Stimulated activated naive B cell treated with anti-CD40 and anti-IgM and Interleukin-4, amounts not matched to agents 10 μg/mL and 1 μg/mL and 100 μg/mL, for 72 hours (primary cell): ENCODE measurements at regions not wholly inside any gene's neighbourhood (a gene's known extent, or its start where the extent isn't known, plus 50 kb on each side); places are given as distances from the start of the nearest gene placed in this dataset.

Experiments
- ATAC-seq, 2 donors: fragments of 150-1000 bp; cut with Tn5 transposase; replicated peaks; 2 replicates each; pipeline ENCODE4 v1.10.0; 2021; ENCODE audit warnings: moderate library complexity in 1 of 2
- DNase-seq: peaks from one replicate; pipeline ENCODE4 v3.0.0; 2021
- H3K27ac Mint-ChIP-seq: one replicate; pipeline ENCODE4 v1.8.0; 2022; ENCODE audit warnings: mild to moderate bottlenecking, mixed read lengths
- H3K27me3 Mint-ChIP-seq, 2 donors: one replicate each; pipeline ENCODE4 v1.8.0; 2022; ENCODE audit warnings: mixed read lengths in 2 of 2
- H3K36me3 Mint-ChIP-seq, 2 donors: one replicate each; pipeline ENCODE4 v1.8.0; 2022; ENCODE audit warnings: mixed read lengths in 2 of 2, mild to moderate bottlenecking in 1 of 2
- H3K4me1 Mint-ChIP-seq, 2 donors: one replicate each; pipeline ENCODE4 v1.8.0; 2022; ENCODE audit warnings: mixed read lengths in 2 of 2, mild to moderate bottlenecking in 1 of 2
- H3K4me3 Mint-ChIP-seq, 2 donors: one replicate each; pipeline ENCODE4 v1.8.0; 2022; ENCODE audit warnings: mild to moderate bottlenecking in 2 of 2, mixed read lengths in 2 of 2, moderate library complexity in 1 of 2
- H3K9me3 Mint-ChIP-seq, 2 donors: one replicate each; pipeline ENCODE4 v1.8.0; 2022; ENCODE audit warnings: mixed read lengths in 2 of 2, mild to moderate bottlenecking in 1 of 2

GRCh38 chr10:113967126-113967525 lies 76.5 kb upstream of the ADRB1 start:
- Mint-ChIP-seq H3K27ac (no peak overlapping the region), H3K36me3 (peaks cover 0 to 8% of the 10 kb centered on the region in 2 donors), H3K4me3 (no peak overlapping the region), H3K27me3 (no peaks in the 10 kb centered on the region), H3K4me1 (peaks cover 4 to 12% of the 10 kb centered on the region in 2 donors), H3K9me3 (peaks cover 8 to 10% of the 10 kb centered on the region in 2 donors)
- DNase-seq (no peak), ATAC-seq (no peak)

DNA sequence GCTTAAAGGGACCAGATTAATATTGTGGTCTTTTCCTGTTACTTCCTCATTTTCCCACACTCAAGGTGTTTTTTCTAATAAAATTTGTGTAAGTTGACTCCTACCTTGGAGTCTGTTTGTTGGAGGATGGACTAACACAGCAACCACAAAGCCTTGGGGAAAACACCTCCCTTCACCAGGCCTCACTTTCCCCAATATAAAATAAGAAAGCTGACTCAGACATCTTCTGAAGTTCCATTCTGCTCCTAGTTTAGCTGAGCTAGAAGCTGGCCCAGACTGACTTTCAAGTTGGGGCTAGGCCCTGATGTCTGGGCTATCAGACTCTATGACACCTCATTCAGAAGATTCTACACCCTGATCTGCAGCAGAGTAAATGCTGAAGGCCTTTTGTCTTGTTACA lies 73.0 kb upstream of the ADRB1 start:
- ATAC-seq, result peak; percentile 50 to 54
- H3K9me3 Mint-ChIP-seq, result peaks cover 8 to 9% of the 10 kb centered on the region in 2 donors
- peaks cover 2 to 8% of the 10 kb centered on the region in 2 donors for H3K36me3 Mint-ChIP-seq
- no peak overlapping the region for H3K4me3 Mint-ChIP-seq
- H3K27ac Mint-ChIP-seq, result no peak overlapping the region
- H3K27me3 Mint-ChIP-seq, result peaks cover 5 to 7% of the 10 kb centered on the region in 2 donors
- H3K4me1 Mint-ChIP-seq, result peaks cover 4 to 12% of the 10 kb centered on the region in 2 donors
- no peak for DNase-seq

DNA sequence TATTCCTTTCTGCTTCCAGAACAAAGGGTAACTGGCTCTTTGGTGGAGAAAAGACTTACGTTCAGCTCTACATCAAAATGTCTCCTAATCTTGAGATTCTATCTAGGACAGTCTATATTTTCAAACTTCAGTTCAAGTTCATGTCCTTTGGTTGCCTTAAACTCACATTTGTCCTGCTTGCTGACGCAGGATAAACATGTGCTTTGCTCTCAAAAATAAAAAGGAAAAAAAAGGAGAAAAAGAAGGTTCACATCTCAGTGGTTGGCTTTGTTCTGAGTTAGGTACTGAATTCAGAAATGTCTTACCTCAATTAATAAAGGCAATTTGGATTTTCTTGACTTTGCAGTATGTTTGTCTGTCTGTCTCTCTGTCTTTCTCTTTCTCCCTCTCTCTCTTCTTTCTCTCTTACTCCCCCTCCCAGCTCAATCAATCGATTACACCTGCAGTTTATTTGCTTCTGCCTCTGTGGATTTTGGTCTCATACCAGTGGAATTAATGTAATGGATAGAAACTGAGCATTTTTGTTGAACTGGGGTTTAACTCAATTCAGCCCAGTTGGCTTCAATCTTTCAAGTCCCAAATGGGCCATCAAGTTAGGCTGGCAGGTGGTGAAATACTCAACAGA lies 72.2 kb upstream of the ADRB1 start:
- H3K4me3 Mint-ChIP-seq, result no peak overlapping the region
- H3K4me1 Mint-ChIP-seq, result peaks cover 4 to 12% of the 10 kb centered on the region in 2 donors
- DNase-seq (no peak), ATAC-seq (no peak)
- H3K36me3 Mint-ChIP-seq, result peaks cover 2 to 8% of the 10 kb centered on the region in 2 donors
- peaks cover 8 to 9% of the 10 kb centered on the region in 2 donors for H3K9me3 Mint-ChIP-seq
- no peak overlapping the region for H3K27ac Mint-ChIP-seq
- H3K27me3 Mint-ChIP-seq, result peaks cover 5 to 7% of the 10 kb centered on the region in 2 donors

GRCh38 chr10:113977174-113977573 lies 66.5 kb upstream of the ADRB1 start:
- H3K36me3 Mint-ChIP-seq, result peaks cover 0 to 2% of the 10 kb centered on the region in 2 donors
- H3K4me1 Mint-ChIP-seq, result peaks cover 0 to 6% of the 10 kb centered on the region in 2 donors
- DNase-seq, result no peak
- ATAC-seq, result no peak
- no peaks in the 10 kb centered on the region for H3K9me3 Mint-ChIP-seq
- H3K27me3 Mint-ChIP-seq, result peaks cover 5 to 7% of the 10 kb centered on the region in 2 donors
- no peak overlapping the region for H3K27ac Mint-ChIP-seq
- no peak overlapping the region for H3K4me3 Mint-ChIP-seq

DNA sequence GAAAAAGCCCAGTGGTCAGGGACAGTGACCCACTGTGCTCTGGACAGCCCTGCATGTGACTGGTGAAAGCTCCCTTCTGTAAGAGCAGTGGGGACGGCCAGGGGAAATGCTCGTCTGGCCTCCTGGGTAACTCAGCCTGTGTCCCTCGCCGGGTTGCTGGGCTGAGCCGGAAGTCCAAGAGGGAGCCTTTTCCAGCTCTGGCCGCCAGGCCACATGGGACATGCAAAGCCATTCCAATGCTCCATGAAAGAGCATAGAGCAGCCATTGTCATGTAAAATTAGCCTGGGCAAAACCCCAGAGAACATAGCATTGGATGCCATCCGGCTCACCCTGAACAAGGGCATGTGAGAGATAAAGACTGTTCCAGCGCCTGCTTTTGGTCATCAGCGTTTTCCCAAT lies 64.9 kb upstream of the ADRB1 start:
- Mint-ChIP-seq H3K9me3 (no peaks in the 10 kb centered on the region), H3K4me1 (peaks cover 6 to 19% of the 10 kb centered on the region in 2 donors), H3K27ac (no peak overlapping the region), H3K36me3 (peaks cover 0 to 2% of the 10 kb centered on the region in 2 donors), H3K4me3 (no peak overlapping the region), H3K27me3 (peaks cover 5 to 7% of the 10 kb centered on the region in 2 donors)
- ATAC-seq (no peak), DNase-seq (no peak)

- Mint-ChIP-seq H3K27ac (no peak overlapping the region), H3K36me3 (no peaks in the 10 kb centered on the region), H3K4me3 (no peak overlapping the region), H3K27me3 (peaks cover 5 to 7% of the 10 kb centered on the region in 2 donors), H3K9me3 (no peaks in the 10 kb centered on the region), H3K4me1 (peaks cover 6 to 19% of the 10 kb centered on the region in 2 donors)
- no peak for DNase-seq
- ATAC-seq, result no peak
These were observed 64.3 kb upstream of the ADRB1 start for GRCh38 chr10:113979409-113979808.

DNA sequence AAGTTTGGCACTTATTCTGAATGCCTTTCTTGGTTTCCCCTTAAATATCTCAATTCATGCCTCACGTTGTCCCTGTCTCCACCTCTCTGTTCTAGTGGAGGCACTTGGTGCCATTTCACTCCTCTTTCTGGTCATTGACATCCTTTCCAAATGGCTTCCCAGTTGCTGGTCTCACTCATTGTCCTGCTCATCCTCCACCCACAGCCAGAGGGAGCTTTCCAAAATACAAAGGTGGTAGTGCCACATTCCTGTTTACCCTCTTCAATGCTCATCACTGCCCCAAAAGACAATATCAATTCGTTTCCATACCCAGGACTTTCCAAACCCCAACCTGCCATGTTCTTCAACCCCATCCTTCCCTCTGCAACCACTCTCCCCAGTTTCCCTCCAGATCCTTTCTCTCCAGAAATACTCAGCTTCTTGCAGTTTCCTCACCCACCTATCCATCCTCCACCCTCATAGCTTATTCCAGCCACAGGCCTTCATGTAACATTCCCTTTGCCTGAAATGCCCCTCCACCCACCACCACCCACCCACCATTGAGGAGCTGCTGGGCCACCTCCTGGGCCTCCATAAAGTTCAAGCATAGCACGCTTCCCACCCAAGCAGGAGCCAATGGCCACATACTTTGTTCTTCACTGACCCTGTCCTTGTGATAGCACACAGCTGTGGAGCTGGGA lies 63.1 kb upstream of the ADRB1 start:
- no peak for ATAC-seq
- H3K4me1 Mint-ChIP-seq, result peaks cover 6 to 19% of the 10 kb centered on the region in 2 donors
- H3K36me3 Mint-ChIP-seq, result no peaks in the 10 kb centered on the region
- no peaks in the 10 kb centered on the region for H3K27me3 Mint-ChIP-seq
- H3K4me3 Mint-ChIP-seq, result no peak overlapping the region
- DNase-seq, result no peak
- H3K27ac Mint-ChIP-seq, result no peak overlapping the region
- H3K9me3 Mint-ChIP-seq, result no peaks in the 10 kb centered on the region

- peaks cover 4 to 6% of the 10 kb centered on the region in 2 donors for H3K36me3 Mint-ChIP-seq
- peaks cover 5 to 6% of the 10 kb centered on the region in 2 donors for H3K9me3 Mint-ChIP-seq
- H3K4me1 Mint-ChIP-seq, result peaks cover 6 to 19% of the 10 kb centered on the region in 2 donors
- no peak overlapping the region for H3K4me3 Mint-ChIP-seq
- DNase-seq (no peak), ATAC-seq (no peak)
- H3K27me3 Mint-ChIP-seq, result no peaks in the 10 kb centered on the region
- H3K27ac Mint-ChIP-seq, result no peak overlapping the region
These were observed 61.4 kb upstream of the ADRB1 start for GRCh38 chr10:113982296-113982695.

DNA sequence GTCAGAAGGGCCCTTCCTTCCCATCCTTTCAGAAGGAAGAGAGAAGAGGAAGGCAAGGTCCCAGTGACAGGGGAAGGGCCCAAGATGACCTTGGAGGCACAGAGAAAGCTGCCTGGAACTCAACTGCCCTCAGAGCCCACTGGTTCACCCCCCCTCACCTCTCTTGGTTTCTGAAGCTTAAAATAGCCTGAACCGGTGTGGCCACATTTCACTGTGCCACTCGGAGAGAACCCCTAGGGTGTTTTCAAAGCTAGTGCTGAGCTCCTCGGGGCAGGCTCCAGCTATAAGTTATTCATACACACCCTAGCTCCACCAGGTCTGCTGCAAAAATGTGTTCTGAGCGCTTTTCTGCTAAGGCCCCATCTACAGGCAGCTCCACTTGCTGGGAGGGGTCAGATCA lies 60.9 kb upstream of the ADRB1 start:
- Mint-ChIP-seq H3K4me1 (peaks cover 8 to 19% of the 10 kb centered on the region in 2 donors), H3K36me3 (peaks cover 5 to 10% of the 10 kb centered on the region in 2 donors), H3K9me3 (peaks cover 8 to 9% of the 10 kb centered on the region in 2 donors), H3K27ac (no peak overlapping the region), H3K4me3 (no peak overlapping the region), H3K27me3 (peaks cover 0 to 2% of the 10 kb centered on the region in 2 donors)
- ATAC-seq (peak; percentile 77 to 86), DNase-seq (no peak)

DNA sequence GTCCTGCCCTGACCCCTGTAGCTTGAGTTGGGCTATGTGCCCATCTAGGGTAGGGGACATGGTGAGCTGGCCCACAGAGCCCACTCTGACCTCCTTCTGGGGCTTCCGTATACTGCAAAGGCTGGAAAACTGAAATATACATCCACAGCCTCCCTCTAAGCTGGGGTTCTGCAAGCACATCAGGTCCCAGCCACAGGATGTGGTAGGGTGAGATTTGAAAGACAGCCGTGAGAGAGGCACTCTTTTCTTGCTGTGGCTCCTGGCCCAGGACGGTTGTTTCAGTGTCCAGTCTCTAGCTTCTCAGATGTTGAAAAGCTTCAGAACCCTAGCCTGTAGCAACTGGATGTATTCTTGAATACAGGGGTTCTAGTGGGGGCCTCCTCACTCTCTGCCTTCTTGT lies 60.1 kb upstream of the ADRB1 start:
- H3K27me3 Mint-ChIP-seq, result peaks cover 0 to 4% of the 10 kb centered on the region in 2 donors
- ATAC-seq (peak in 1 of 2 donors; percentile 38), DNase-seq (no peak)
- peaks cover 13 to 16% of the 10 kb centered on the region in 2 donors for H3K9me3 Mint-ChIP-seq
- H3K4me1 Mint-ChIP-seq, result peaks cover 10 to 19% of the 10 kb centered on the region in 2 donors
- H3K36me3 Mint-ChIP-seq, result peaks cover 11 to 15% of the 10 kb centered on the region in 2 donors
- no peak overlapping the region for H3K27ac Mint-ChIP-seq
- H3K4me3 Mint-ChIP-seq, result no peak overlapping the region

- DNase-seq (no peak), ATAC-seq (no peak)
- peaks cover 0 to 4% of the 10 kb centered on the region in 2 donors for H3K27me3 Mint-ChIP-seq
- H3K36me3 Mint-ChIP-seq, result peaks cover 11 to 15% of the 10 kb centered on the region in 2 donors
- H3K4me3 Mint-ChIP-seq, result no peak overlapping the region
- no peak overlapping the region for H3K27ac Mint-ChIP-seq
- peaks cover 10 to 18% of the 10 kb centered on the region in 2 donors for H3K4me1 Mint-ChIP-seq
- peaks cover 13 to 18% of the 10 kb centered on the region in 2 donors for H3K9me3 Mint-ChIP-seq
These were observed 58.3 kb upstream of the ADRB1 start for GRCh38 chr10:113985297-113985844.

- ATAC-seq (no peak), DNase-seq (no peak)
- Mint-ChIP-seq H3K27me3 (peaks cover 0 to 4% of the 10 kb centered on the region in 2 donors), H3K4me1 (peaks cover 10 to 15% of the 10 kb centered on the region in 2 donors), H3K36me3 (peaks cover 11 to 15% of the 10 kb centered on the region in 2 donors), H3K9me3 (peaks cover 13 to 18% of the 10 kb centered on the region in 2 donors), H3K27ac (no peak overlapping the region), H3K4me3 (no peak overlapping the region)
These were observed 57.4 kb upstream of the ADRB1 start for GRCh38 chr10:113986316-113986715.

- Mint-ChIP-seq H3K27me3 (peaks cover 5 to 9% of the 10 kb centered on the region in 2 donors), H3K9me3 (peaks cover 13 to 18% of the 10 kb centered on the region in 2 donors), H3K27ac (no peak overlapping the region), H3K4me3 (no peak overlapping the region), H3K36me3 (peaks cover 11 to 15% of the 10 kb centered on the region in 2 donors), H3K4me1 (peaks cover 11 to 18% of the 10 kb centered on the region in 2 donors)
- ATAC-seq, result no peak
- no peak for DNase-seq
These were observed 56.5 kb upstream of the ADRB1 start for GRCh38 chr10:113987156-113987555.

- Mint-ChIP-seq H3K4me3 (no peak overlapping the region), H3K4me1 (peaks cover 12 to 16% of the 10 kb centered on the region in 2 donors), H3K27ac (no peak overlapping the region), H3K9me3 (peaks cover 13 to 18% of the 10 kb centered on the region in 2 donors), H3K27me3 (peaks cover 9 to 12% of the 10 kb centered on the region in 2 donors), H3K36me3 (peaks cover 11 to 15% of the 10 kb centered on the region in 2 donors)
- no peak for ATAC-seq
- no peak for DNase-seq
These were observed 55.9 kb upstream of the ADRB1 start for GRCh38 chr10:113987805-113988204.
